Dendritic cell treated with granulocyte-macrophage colony-stimulating factor and Interleukin-4, amounts not matched to agents 40 ng/mL and 50 ng/mL, for 4 days (primary cell): ENCODE measurements at regions not wholly inside any gene's neighbourhood (a gene's known extent, or its start where the extent isn't known, plus 50 kb on each side); places are given as distances from the start of the nearest gene placed in this dataset.

Experiments used
- H3K27ac Mint-ChIP-seq: one replicate; pipeline ENCODE4 v1.8.0; 2022; ENCODE audit warnings: mild to moderate bottlenecking, mixed read lengths
- H3K27me3 Mint-ChIP-seq: one replicate; pipeline ENCODE4 v1.8.0; 2022; ENCODE audit warnings: mild to moderate bottlenecking, mixed read lengths
- H3K36me3 Mint-ChIP-seq: one replicate; pipeline ENCODE4 v1.8.0; 2022; ENCODE audit warnings: low read depth, mixed read lengths
- H3K4me1 Mint-ChIP-seq: one replicate; pipeline ENCODE4 v1.8.0; 2022; ENCODE audit warnings: low read depth, mixed read lengths
- H3K4me3 Mint-ChIP-seq: one replicate; pipeline ENCODE4 v1.8.0; 2022; ENCODE audit warnings: mild to moderate bottlenecking, moderate library complexity, mixed read lengths
- H3K9me3 Mint-ChIP-seq: one replicate; pipeline ENCODE4 v1.8.0; 2022; ENCODE audit warnings: mixed read lengths
- intact Hi-C: fragments of 100-400 bp; cut with micrococcal nuclease; formaldehyde crosslinking; loops from one replicate; pipeline ENCODE4 v1.15.0; 2022

DNA sequence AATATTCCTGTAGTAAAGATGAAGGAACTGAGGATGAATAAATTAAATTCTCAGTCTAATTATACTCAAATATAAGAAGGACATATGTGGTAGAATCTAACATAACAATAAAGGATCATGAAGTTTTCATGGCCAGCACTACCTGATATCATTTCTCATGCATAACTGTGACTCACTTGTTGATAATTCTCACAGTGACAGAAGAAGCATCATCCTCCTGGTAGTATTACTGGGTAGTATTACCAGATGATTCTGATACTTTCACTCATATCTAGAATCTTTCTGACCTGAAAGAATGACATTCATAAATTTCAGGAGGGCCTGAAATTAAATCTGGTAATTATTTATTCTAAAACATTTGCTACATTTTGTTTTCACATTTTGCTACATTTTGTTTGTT is 1375.0 kb downstream of the EPHA7 start:
- Mint-ChIP-seq H3K27ac (no peak overlapping the region), H3K4me1 (no peaks in the 10 kb centered on the region), H3K36me3 (no peaks in the 10 kb centered on the region), H3K9me3 (no peaks in the 10 kb centered on the region), H3K4me3 (no peak overlapping the region), H3K27me3 (no peaks in the 10 kb centered on the region)
- intact Hi-C loops, result no loop called here

DNA sequence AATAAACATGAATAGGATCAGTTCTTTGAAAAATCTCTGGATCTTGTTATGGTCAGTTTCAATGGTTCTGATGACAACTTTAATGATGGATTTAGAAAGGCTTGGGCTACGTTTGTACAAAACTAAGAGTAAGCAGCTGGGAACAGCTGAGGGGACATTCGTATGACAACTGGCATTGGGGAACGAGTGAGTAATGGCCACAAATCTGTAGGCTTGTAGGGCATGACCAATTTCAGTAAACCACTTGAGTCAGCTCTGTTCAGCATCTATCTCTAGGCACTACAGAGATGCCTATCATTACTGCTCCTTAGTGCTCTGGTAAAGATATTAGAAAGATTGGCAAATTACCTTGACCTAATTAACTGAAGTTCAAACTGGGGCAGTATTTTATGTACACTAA is 1375.6 kb downstream of the EPHA7 start:
- H3K4me3 Mint-ChIP-seq, result no peak overlapping the region
- no peaks in the 10 kb centered on the region for H3K27me3 Mint-ChIP-seq
- intact Hi-C loops, result no loop called here
- no peaks in the 10 kb centered on the region for H3K36me3 Mint-ChIP-seq
- H3K4me1 Mint-ChIP-seq, result no peaks in the 10 kb centered on the region
- no peaks in the 10 kb centered on the region for H3K9me3 Mint-ChIP-seq
- H3K27ac Mint-ChIP-seq, result no peak overlapping the region

GRCh38 chr6:92026878-92027277 is 1392.5 kb downstream of the EPHA7 start:
- intact Hi-C loops, result no loop called here
- Mint-ChIP-seq H3K27ac (no peak overlapping the region), H3K27me3 (no peaks in the 10 kb centered on the region), H3K36me3 (no peaks in the 10 kb centered on the region), H3K4me3 (no peak overlapping the region), H3K4me1 (no peaks in the 10 kb centered on the region), H3K9me3 (no peaks in the 10 kb centered on the region)

GRCh38 chr6:92024881-92025280 is 1394.5 kb downstream of the EPHA7 start:
- intact Hi-C loops, result no loop called here
- Mint-ChIP-seq H3K4me3 (no peak overlapping the region), H3K4me1 (no peaks in the 10 kb centered on the region), H3K27me3 (no peaks in the 10 kb centered on the region), H3K9me3 (no peaks in the 10 kb centered on the region), H3K27ac (no peak overlapping the region), H3K36me3 (no peaks in the 10 kb centered on the region)

- H3K9me3 Mint-ChIP-seq, result no peaks in the 10 kb centered on the region
Observed at GRCh38 chr6:92024110-92024509, 1395.2 kb downstream of the EPHA7 start.

DNA sequence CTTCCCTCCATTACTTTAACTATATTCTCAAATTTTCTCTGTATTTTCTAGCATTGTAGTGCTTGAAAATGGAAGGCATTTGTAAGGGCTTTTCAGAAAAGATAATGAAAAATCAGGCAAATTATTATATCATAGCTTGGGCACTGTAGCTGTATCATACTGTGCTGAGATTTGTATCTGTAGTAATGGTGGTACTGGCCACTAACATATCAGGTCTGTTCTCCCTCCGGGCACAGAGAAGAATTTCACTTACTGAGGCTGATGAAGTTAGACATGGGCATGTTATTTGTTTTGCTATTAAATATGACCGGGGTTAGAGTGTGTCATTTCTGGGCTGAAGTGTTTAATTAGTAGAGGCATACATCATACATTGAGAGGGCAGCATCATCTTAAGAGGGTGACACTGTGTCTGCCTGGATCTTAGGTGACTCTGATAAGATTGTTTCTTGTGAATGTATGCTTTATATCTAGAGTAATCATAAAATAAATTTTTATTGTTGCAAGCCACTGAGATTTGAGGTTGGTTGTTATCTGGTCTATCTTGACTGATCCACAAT is 1395.9 kb downstream of the EPHA7 start:
- H3K36me3 Mint-ChIP-seq, result no peaks in the 10 kb centered on the region
- H3K27ac Mint-ChIP-seq, result no peak overlapping the region
- no peaks in the 10 kb centered on the region for H3K9me3 Mint-ChIP-seq
- intact Hi-C loops, result no loop called here
- H3K4me3 Mint-ChIP-seq, result no peak overlapping the region
- no peaks in the 10 kb centered on the region for H3K4me1 Mint-ChIP-seq
- H3K27me3 Mint-ChIP-seq, result no peaks in the 10 kb centered on the region

More at GRCh38 chr6:92024110-92024509, 1395.2 kb downstream of the EPHA7 start:
- no peak overlapping the region for H3K4me3 Mint-ChIP-seq
- intact Hi-C loops, result no loop called here
- H3K27me3 Mint-ChIP-seq, result no peaks in the 10 kb centered on the region
- no peaks in the 10 kb centered on the region for H3K4me1 Mint-ChIP-seq
- H3K27ac Mint-ChIP-seq, result no peak overlapping the region
- H3K36me3 Mint-ChIP-seq, result no peaks in the 10 kb centered on the region

GRCh38 chr6:92011681-92012245 is 1407.6 kb downstream of the EPHA7 start:
- Mint-ChIP-seq H3K9me3 (peaks cover 24% of the 10 kb centered on the region), H3K27ac (no peak overlapping the region), H3K36me3 (no peaks in the 10 kb centered on the region), H3K4me1 (no peaks in the 10 kb centered on the region), H3K4me3 (no peak overlapping the region), H3K27me3 (no peaks in the 10 kb centered on the region)
- intact Hi-C loops, result no loop called here

DNA sequence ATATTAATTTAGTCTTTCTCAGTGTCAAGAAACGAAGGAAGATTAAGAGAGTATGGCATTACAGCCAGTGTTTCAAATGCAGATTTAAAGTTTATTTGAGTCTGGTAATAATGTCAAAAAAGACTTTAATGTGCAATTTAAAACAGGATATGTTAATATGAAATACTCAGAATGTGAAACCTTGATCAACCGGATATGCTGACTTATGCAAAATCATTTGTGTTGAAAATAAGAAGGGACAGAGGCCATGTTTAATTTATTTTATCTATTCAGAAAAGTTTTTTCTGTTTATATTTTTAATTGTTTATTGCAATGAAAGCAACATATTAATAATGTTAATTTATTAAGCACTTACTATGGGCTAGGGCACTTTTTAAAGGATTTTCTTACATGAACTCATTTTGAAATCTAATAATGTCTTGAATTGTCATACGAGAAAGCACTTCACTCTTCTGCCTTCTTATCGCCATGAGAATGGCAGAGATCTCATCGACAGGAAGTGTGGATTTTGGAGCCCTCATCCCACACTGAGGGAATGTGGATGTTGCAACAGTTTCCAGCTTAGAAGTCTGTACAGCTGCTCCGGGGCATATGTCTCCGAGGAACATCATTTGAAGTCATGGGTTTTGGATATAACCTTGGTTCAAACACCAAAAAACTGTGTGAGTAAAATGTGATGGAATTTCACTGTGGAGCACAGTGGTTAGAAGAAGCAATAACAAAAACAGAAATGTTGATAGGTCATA is 1410.4 kb downstream of the EPHA7 start:
- H3K4me1 Mint-ChIP-seq, result no peaks in the 10 kb centered on the region
- H3K27ac Mint-ChIP-seq, result no peak overlapping the region
- H3K4me3 Mint-ChIP-seq, result no peak overlapping the region
- no peaks in the 10 kb centered on the region for H3K36me3 Mint-ChIP-seq
- no peaks in the 10 kb centered on the region for H3K27me3 Mint-ChIP-seq
- peaks cover 16% of the 10 kb centered on the region for H3K9me3 Mint-ChIP-seq
- intact Hi-C loops, result no loop called here

DNA sequence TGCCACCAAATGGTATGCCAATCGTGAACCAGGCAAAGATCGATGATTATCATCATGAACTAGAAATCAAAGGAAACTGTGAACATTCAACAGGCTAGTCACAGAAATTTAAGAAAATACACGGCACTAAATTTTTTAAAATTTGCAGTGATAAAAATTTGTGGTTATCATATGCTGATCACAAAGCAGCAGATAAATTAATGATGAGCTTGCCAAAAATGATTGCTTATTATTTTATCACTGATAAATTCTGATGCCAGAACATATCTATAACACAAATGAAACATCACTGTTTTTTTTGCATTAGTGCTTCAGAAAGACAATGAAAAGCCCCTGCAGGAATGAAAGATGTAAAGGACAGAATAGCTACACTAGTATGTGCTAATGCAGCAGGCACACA is 1413.2 kb upstream of the MAP3K7 start:
- Mint-ChIP-seq H3K36me3 (no peaks in the 10 kb centered on the region), H3K4me3 (no peak overlapping the region), H3K4me1 (no peaks in the 10 kb centered on the region), H3K27ac (no peak overlapping the region), H3K9me3 (no peaks in the 10 kb centered on the region), H3K27me3 (no peaks in the 10 kb centered on the region)
- intact Hi-C loops, result no loop called here

DNA sequence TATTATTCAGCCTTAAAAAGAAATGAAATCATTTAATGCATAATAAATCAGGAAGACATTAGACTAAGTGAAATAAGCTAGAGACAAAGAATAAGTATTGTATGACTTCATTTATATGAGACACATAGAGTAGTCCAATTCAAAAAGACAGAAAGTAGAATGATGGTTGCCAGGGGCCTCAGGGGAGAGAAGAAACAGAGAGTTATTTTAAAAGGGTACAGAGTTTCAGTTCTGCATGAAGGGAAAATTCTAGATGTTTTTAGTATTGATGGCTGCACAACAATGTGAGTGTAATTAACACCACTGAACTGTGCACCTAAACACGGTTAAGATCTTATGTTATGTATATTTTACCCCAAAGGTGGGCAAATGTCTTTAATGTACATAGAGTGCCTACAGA is 1407.9 kb upstream of the MAP3K7 start:
- Mint-ChIP-seq H3K4me3 (no peak overlapping the region), H3K27me3 (no peaks in the 10 kb centered on the region), H3K27ac (no peak overlapping the region), H3K36me3 (no peaks in the 10 kb centered on the region), H3K9me3 (peaks cover 24% of the 10 kb centered on the region), H3K4me1 (no peaks in the 10 kb centered on the region)
- intact Hi-C loops, result no loop called here

- intact Hi-C loops, result no loop called here
- H3K4me1 Mint-ChIP-seq, result no peaks in the 10 kb centered on the region
Observed at GRCh38 chr6:91982559-91982958, 1395.7 kb upstream of the MAP3K7 start.

DNA sequence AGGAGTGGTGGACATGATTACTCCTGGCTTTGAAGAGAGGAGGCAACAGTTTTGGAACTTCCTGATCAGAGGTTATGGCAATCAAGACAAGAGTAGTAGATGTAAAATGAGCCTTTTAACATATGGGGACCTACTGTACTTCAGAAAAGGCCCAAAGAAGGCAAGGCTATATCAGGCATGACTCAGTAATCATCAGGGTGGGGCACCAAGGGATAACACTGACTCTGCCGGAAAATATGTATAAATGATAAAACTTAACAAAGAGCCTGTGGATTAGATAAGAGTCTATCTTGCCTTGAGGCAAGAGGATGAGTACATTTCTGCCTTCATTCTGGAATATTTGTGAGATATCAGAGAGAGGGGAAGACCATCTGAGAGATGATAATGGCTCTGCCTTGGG is 1389.9 kb upstream of the MAP3K7 start:
- no peak overlapping the region for H3K27ac Mint-ChIP-seq
- H3K4me3 Mint-ChIP-seq, result no peak overlapping the region
- intact Hi-C loops, result no loop called here
- peaks cover 41% of the 10 kb centered on the region for H3K9me3 Mint-ChIP-seq
- H3K4me1 Mint-ChIP-seq, result no peaks in the 10 kb centered on the region
- H3K36me3 Mint-ChIP-seq, result no peaks in the 10 kb centered on the region
- no peaks in the 10 kb centered on the region for H3K27me3 Mint-ChIP-seq

More at GRCh38 chr6:91982559-91982958, 1395.7 kb upstream of the MAP3K7 start:
- Mint-ChIP-seq H3K27me3 (no peaks in the 10 kb centered on the region), H3K4me3 (no peak overlapping the region), H3K36me3 (no peaks in the 10 kb centered on the region), H3K9me3 (peaks cover 5% of the 10 kb centered on the region), H3K27ac (no peak overlapping the region)

DNA sequence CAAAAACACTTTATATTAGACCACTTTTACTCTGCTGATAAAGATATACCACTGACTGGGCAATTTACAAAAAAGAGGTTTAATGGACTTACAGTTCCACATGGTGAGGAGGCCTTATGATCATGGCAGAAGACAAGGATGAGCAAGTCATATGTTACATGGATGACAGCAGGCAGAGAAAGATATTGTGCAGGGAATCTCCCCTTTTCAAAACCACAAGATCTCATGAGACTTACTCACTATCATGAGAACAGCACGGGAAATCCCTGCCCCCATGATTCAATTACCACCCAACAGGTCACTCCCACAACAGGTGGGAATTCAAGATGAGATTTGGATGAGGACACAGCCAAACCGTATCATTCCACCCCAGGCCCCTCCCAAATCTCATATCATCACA is 1383.8 kb upstream of the MAP3K7 start:
- H3K36me3 Mint-ChIP-seq, result no peaks in the 10 kb centered on the region
- intact Hi-C loops, result no loop called here

DNA sequence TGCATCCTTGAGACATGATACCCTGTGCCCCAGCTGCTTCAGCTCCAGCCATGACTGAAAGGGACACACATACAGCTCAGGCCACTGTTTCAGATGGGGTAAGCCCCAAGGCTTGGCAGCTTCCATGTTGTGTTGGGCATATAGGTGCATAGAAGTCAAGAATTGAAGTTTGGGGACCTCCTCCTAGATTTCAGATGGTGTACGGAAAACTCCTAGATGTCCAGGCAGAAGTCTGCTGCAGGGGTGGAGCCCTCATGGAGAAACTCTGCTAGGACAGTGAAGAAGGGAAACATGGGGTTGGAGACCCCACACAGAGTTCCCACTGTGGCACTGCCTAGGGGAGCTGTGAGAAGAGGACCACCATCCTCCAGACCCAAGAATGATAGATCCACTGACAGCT is 1379.0 kb upstream of the MAP3K7 start:
- H3K27me3 Mint-ChIP-seq, result no peaks in the 10 kb centered on the region
- no peak overlapping the region for H3K27ac Mint-ChIP-seq
- no peak overlapping the region for H3K4me3 Mint-ChIP-seq
- intact Hi-C loops, result no loop called here
- no peaks in the 10 kb centered on the region for H3K4me1 Mint-ChIP-seq
- no peaks in the 10 kb centered on the region for H3K36me3 Mint-ChIP-seq
- H3K9me3 Mint-ChIP-seq, result peaks cover 40% of the 10 kb centered on the region

More for the DNA sequence above, 1383.8 kb upstream of the MAP3K7 start:
- Mint-ChIP-seq H3K27ac (no peak overlapping the region), H3K27me3 (no peaks in the 10 kb centered on the region), H3K9me3 (peaks cover 49% of the 10 kb centered on the region), H3K4me1 (no peaks in the 10 kb centered on the region), H3K4me3 (no peak overlapping the region)

DNA sequence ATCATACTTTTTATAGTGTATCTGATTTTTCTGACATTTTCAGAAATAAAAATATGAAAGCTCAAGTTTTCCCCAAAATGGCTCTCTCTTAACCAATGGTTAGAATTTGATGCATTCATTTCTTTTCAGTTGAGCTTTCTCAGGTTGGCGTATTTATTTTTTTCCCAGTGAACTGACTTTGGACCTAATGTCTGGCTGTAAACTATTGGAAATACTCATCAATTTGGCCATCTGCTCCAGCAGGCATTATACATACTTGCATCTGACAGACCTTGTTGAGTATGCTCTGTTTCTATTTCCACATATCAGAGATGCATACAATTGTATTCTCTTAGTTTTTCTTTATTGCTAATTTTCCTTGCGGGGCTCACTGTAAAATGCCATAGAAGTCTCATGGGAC is 1374.8 kb upstream of the MAP3K7 start:
- no peaks in the 10 kb centered on the region for H3K27me3 Mint-ChIP-seq
- no peak overlapping the region for H3K27ac Mint-ChIP-seq
- H3K36me3 Mint-ChIP-seq, result no peaks in the 10 kb centered on the region
- intact Hi-C loops, result no loop called here
- no peak overlapping the region for H3K4me3 Mint-ChIP-seq
- no peaks in the 10 kb centered on the region for H3K4me1 Mint-ChIP-seq
- peaks cover 31% of the 10 kb centered on the region for H3K9me3 Mint-ChIP-seq
